ENCODE measurements at regions not wholly inside any gene's neighbourhood (a gene's known extent, or its start where the extent isn't known, plus 50 kb on each side); places are given as distances from the start of the nearest gene placed in this dataset.

DNA sequence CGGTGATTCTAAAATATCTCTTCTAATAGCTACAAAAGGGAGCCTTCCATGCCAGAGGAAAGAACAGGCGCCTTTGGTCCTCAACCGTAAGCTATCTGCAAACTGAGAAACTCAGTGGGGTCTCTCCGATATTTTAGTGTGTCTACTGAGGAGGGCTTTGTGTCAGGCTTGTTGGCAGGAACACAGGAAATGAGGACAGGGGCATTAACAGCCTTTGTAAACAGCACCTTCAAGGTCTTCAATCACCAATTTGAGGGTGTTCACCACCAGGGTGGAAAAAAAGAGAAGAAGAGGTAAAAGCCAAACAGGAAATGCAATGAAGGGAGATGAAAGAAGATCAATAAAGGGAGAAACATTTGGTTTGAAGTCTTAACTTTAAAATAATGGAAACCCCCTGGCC, 580.1 kb upstream of the SALL1 start:
- DNase-seq (ENCODE audit: low spot score): no peak

- DNase-seq (ENCODE audit: low spot score): no peak
Measured at GRCh38 chr16:51723036-51723724, 572.1 kb upstream of the SALL1 start.

DNA sequence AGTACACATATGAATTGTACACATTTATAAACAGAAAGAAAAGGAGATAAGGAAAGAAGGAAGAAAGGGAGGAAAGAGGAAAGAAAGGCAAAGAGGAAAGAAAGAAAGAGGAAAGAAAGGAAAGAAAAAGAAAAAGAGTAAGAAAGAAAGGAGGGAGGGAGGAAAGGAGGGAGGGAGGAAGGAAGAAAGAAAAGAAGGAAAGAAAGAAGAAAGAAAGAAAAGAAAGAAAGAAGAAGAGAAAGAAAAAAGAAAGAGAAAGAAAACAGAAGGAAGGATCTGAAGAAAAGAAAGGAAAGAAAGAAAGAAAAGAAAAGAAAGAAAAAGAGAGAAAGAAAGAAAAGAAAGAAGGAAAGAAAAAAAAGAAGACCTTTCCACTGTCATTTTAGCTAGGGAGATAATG, 571.4 kb upstream of the SALL1 start:
- no peak for DNase-seq (ENCODE audit: low spot score)

DNA sequence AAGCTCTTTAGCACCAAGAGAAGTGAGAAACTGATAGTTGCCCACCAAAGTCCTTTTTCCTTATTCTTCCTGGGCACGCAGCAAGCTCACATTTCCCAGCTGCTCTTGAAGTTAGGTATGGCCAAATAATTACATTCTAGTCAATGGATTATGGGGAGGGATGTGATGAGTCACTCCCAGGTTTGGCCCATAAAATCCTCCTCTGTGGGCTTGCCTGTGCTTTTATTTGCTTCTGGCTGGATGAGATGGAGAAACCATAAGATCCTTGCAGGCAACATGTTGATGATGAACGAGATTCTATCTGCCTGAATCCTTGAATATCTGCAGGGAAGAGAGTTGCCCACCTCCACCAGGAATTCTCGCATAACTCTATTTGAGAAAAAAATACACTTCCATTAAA, 568.3 kb upstream of the SALL1 start:
- no peak for DNase-seq (ENCODE audit: low spot score)

DNA sequence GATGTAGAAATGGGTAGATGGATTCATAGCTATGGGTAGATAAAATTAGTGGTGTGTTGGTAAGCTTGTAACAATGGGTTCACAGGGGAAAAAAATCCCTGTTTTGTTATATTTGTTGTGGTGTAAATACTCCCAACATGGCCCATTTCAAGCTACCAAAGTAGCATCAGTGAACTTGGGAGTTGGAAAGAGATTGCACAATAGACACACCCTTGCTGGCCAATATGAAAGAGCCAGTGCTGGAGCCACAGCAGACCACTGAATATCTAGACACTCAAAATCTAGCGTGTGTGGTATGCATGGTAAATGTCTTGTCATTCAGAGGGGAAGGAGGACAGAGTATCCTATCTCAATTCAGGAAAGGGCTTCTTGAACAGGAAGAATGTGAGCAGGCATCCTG, 565.1 kb upstream of the SALL1 start:
- DNase-seq (ENCODE audit: low spot score): no peak

- DNase-seq (ENCODE audit: low spot score): no peak
Measured at GRCh38 chr16:51713502-51713901, 562.4 kb upstream of the SALL1 start.

- no peak for DNase-seq (ENCODE audit: low spot score)
Measured at GRCh38 chr16:51710905-51711563, 560.0 kb upstream of the SALL1 start.

DNA sequence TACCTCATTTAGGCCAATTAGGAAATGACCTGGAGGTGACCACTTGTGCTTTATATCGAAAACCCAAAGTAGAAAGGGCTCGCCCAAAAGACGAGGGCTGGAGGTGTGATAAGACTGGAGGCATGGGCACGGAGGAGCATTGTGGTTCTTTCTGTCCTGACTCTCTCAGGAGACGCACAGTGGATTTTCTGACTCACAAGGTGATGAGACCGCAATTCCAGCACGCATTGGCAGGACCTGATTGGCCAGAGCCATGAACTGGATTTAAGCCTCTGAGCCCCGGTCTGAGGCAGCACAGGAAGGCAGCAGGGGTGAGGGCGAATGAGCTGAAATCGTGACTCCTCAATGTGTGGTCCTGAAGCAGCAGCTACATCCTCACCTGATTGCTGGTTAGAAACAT, 559.1 kb upstream of the SALL1 start:
- no peak for DNase-seq (ENCODE audit: low spot score)

DNA sequence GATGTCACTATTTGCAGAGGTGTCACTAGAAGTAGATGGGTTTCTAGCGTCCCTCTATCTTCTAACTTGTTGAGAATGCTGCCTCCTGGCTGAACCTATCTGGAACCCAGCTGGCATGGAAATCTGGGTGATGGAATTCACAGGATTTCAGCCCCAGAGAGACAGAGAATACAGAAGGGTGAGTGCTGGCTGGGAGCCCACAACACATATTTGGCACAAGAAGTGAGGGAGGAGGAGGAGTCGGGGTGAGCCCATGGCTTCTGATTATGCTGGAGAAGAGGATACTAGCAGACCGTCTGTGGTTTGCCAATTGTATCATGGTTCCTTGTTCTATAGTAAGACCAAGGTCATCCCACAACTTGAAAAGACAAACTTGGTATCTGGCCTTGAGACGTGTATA, 557.8 kb upstream of the SALL1 start:
- no peak for DNase-seq (ENCODE audit: low spot score)

DNA sequence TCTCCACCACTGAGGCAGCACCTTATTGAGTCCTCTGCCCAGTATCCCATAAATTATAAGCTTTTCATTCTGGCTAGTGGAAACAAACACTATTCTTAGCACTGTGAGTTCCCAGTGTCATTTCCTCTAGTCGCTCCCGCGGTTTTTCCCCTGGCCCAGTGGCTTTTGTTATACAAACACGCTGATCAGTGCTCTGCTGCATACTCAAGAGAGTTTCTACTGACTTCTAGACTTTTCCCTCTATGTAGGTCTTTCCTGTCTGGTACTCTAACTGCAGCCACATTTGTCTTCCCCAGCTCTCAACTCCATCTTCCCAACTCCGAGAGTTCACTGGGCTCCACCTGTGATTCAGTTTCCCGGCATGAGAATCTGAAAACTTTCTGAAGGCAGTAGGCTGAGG, 556.6 kb upstream of the SALL1 start:
- peak; percentile 4 for DNase-seq (ENCODE audit: low spot score)

DNA sequence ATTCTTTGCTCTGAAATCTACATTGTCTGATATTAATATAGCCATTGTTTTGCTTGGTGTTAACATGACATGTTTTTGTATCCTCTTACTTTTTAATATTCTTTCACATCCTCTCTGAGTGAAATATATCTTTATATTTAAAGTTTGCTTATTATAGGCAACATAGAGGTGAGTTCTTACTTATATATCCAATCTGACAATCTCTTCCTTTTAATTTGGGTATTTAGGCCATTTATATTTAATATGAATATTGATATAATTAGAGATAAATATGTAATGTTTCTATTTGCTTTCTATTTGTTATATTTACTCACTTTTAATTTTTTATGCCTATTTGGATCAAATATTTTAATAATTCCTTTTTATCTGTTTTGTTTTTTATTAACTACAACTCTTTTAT, 554.1 kb upstream of the SALL1 start:
- no peak for DNase-seq (ENCODE audit: low spot score)

DNA sequence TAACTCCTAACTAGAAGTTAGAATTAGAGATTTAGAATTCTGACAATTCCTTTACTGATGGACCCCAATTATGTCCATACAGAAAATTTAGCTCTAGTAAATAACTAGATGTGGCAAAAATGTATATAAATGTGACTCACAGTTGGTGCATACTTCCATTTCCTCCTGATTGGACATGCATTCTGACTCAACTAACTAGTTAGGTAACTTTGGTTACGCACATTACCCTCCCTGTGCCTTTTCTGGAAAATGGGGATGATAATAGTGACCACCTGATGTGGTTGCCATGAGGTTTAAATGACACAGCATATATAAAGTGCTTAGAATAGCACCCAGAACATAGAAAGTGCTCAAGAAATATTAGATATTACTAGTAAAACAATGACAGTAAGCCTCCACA, 550.0 kb upstream of the SALL1 start:
- no peak for DNase-seq (ENCODE audit: low spot score)

- no peak for DNase-seq (ENCODE audit: low spot score)
Measured at GRCh38 chr16:51699686-51700396, 548.8 kb upstream of the SALL1 start.

GRCh38 chr16:51698647-51699046, 547.6 kb upstream of the SALL1 start:
- no peak for DNase-seq (ENCODE audit: low spot score)

DNA sequence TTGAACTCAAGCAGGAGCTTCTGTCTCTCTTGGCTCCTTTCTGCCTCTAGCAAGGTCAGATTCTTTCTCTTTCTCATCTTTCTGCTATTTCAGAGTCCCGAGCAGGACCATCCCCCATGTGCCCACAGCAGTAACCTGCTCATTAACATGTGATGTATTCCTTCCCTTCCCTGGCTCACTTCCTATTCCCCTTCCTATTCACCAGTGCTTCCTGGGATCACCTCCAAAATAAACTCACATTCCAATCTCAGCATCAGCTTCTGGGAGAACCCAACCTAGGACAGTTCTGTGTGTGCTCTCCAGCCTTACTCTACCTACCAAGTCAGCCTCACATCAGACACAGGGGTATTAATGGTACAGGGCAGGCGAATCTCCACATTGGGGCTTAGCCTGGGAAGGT, 546.4 kb upstream of the SALL1 start:
- DNase-seq (ENCODE audit: low spot score): no peak

- DNase-seq (ENCODE audit: low spot score): peak; percentile 7
Measured at GRCh38 chr16:51696376-51696775, 545.3 kb upstream of the SALL1 start.

- no peak for DNase-seq (ENCODE audit: low spot score)
Measured at GRCh38 chr16:51691109-51691508, 540.0 kb upstream of the SALL1 start.

DNA sequence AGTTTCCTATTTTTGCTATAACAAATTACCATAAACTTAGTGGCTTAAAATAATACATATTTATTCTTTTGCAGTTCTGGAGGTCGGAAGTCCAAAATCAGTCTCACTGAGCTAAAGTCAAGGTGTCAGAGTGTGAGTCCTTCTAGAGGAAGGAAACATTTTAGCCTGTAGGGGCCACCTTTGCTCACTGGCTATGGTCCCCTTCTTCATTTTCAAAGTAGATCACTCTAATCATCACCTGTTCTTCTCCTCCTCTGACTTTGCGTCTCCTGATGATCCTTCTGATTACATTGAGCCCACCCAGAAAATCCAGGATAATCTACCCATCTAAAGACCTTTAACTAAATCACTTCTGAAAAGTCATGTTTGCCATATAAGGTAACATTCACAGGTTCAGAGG, 534.4 kb upstream of the SALL1 start:
- DNase-seq (ENCODE audit: low spot score): no peak

GRCh38 chr16:51683882-51684281, 532.8 kb upstream of the SALL1 start:
- no peak for DNase-seq (ENCODE audit: low spot score)

DNA sequence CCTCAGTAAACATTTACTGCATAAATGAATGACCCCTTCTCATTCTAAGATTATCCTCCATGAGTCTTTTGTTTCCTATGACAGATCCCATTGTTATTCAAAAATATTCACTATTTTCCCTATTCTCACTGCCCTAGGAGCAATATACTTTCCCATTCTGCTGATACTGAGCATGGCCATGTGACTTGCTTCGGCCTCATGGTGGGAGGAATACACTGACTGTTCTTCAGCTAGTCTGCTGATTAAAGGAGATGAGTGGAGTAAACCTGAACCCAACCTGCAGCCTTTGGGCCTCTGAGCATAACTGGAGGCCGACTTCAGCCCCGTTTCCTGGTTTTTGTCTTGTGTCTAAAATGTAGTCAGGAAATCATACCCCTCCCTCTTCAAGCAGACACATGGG, 531.8 kb upstream of the SALL1 start:
- DNase-seq (ENCODE audit: low spot score): no peak

GRCh38 chr16:51674615-51675014, 523.5 kb upstream of the SALL1 start:
- DNase-seq (ENCODE audit: low spot score): no peak

- no peak for DNase-seq (ENCODE audit: low spot score)
Measured at GRCh38 chr16:51670527-51670926, 519.5 kb upstream of the SALL1 start.

- no peak for DNase-seq (ENCODE audit: low spot score)
Measured at GRCh38 chr16:51666821-51667220, 515.8 kb upstream of the SALL1 start.
